ENCODE measurements at regions not wholly inside any gene's neighbourhood (a gene's known extent, or its start where the extent isn't known, plus 50 kb on each side); places are given as distances from the start of the nearest gene placed in this dataset.
"Not testable (repeated sequence)": the region's sequence is repeated elsewhere in the genome, so short reads cannot be mapped to it uniquely, and the experiment has no call there.

DNA sequence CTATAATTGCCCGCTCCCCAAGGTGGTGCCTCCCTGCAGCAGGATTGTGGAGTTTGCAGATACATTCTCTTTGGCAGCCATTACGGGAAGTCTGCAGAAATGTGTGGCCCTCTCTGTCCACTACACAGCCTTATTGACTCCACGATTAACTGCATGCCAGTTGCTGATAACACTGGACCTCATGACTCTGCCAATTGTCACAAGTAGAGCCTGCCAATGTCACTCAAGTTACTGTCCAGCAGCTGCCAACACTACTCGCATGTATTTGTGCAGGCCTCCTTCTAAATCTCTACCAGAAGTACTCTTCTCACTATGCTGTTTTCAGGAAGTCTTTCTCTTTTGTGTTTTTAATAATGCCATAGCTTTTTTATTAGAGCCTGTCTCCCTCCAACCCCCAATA is 128.8 kb downstream of the PPP1R3A start:
- DNase-seq = no peak
- in situ Hi-C loops (cut with HindIII; ENCODE audit: low pct_ligation_motif_present, low pct_unique_long_range_greater_than_20kb, low sequenced_read_pairs) = no loop called here

DNA sequence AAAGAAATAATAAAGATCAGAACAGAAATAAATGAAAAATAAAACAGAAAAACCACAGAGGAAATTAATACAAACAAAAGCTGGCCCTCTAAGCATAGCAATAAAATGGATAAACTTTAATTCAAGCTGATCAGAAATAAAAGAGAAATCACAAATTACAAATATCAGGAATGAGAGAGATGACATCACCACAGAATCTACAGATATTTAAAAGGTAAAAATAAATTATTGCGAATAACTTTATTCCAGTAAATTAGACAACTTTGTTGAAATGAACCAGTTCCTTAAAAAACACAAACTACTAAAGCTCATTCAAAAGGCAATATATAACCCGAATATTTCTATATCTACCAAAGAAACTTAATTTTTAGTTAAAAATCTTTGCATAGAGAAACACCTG is 131.7 kb downstream of the PPP1R3A start:
- DNase-seq = no peak
- in situ Hi-C loops (cut with HindIII; ENCODE audit: low pct_ligation_motif_present, low pct_unique_long_range_greater_than_20kb, low sequenced_read_pairs) = no loop called here

- in situ Hi-C loops (cut with HindIII; ENCODE audit: low pct_ligation_motif_present, low pct_unique_long_range_greater_than_20kb, low sequenced_read_pairs) = no loop called here
- DNase-seq = no peak
Measured at GRCh38 chr7:113784956-113785355, 133.9 kb downstream of the PPP1R3A start.

- DNase-seq = no peak
- in situ Hi-C loops (cut with HindIII; ENCODE audit: low pct_ligation_motif_present, low pct_unique_long_range_greater_than_20kb, low sequenced_read_pairs) = no loop called here
Measured at GRCh38 chr7:113784316-113784715, 134.5 kb downstream of the PPP1R3A start.

GRCh38 chr7:113783403-113783802 is 135.4 kb downstream of the PPP1R3A start:
- in situ Hi-C loops (cut with HindIII; ENCODE audit: low pct_ligation_motif_present, low pct_unique_long_range_greater_than_20kb, low sequenced_read_pairs) = no loop called here
- no peak for DNase-seq

GRCh38 chr7:113775804-113776203 is 143.0 kb downstream of the PPP1R3A start:
- in situ Hi-C loops (cut with HindIII; ENCODE audit: low pct_ligation_motif_present, low pct_unique_long_range_greater_than_20kb, low sequenced_read_pairs) = no loop called here
- DNase-seq = no peak

DNA sequence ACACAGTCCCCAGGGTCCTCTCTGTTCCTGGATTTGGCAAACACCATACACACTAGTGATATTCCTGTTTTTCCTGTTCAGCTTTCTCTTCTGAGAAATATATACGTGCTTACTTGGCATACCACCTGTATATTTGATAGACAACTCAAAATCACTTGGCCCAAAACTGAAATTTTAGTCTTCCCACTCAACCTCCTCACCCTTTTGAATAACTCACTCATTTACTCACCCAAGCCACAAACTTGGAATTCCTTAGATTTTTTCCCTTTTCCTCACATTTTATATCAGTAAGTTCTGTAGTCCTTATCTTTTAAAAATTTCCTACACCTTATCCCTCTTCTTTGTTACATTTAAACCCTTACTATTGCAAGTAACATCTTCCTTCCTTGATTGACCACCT is 143.4 kb downstream of the PPP1R3A start:
- DNase-seq = peak; percentile 12
- in situ Hi-C loops (cut with HindIII; ENCODE audit: low pct_ligation_motif_present, low pct_unique_long_range_greater_than_20kb, low sequenced_read_pairs) = no loop called here

DNA sequence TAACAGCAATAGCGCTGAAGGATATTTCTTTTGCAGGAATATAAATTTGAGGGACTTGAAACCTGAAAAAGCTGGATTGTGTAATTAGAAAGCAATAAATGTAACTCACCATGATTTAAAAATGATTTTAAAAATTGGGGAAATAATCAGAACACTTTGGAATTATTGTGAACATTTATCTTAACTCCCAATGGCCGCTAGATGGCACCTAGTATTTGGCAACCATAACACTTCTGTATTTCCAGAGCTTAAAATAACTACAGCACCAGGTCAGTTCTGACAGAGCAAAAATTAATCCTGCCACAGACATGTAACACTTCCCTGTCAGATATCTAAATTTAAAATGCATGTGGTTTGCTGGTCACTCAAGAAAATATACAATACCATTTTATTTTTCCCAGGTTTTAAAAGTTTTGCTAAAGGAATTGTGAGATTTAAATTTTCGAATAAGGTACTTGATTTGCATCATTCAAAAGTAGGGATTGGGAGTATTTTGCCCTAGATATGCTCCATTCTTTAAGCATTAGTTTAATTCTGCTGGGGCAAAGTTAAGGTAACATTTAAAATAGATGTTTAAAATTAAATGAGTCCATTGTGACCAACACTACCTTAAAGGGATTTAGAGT is 144.5 kb downstream of the PPP1R3A start:
- in situ Hi-C loops (cut with HindIII; ENCODE audit: low pct_ligation_motif_present, low pct_unique_long_range_greater_than_20kb, low sequenced_read_pairs) = no loop called here
- peak; percentile 68 for DNase-seq

GRCh38 chr7:113770146-113770738 is 148.6 kb downstream of the PPP1R3A start:
- in situ Hi-C loops (cut with HindIII; ENCODE audit: low pct_ligation_motif_present, low pct_unique_long_range_greater_than_20kb, low sequenced_read_pairs) = no loop called here
- DNase-seq = no peak

- DNase-seq = no peak
Measured at GRCh38 chr7:113768387-113768786, 150.4 kb downstream of the PPP1R3A start.

DNA sequence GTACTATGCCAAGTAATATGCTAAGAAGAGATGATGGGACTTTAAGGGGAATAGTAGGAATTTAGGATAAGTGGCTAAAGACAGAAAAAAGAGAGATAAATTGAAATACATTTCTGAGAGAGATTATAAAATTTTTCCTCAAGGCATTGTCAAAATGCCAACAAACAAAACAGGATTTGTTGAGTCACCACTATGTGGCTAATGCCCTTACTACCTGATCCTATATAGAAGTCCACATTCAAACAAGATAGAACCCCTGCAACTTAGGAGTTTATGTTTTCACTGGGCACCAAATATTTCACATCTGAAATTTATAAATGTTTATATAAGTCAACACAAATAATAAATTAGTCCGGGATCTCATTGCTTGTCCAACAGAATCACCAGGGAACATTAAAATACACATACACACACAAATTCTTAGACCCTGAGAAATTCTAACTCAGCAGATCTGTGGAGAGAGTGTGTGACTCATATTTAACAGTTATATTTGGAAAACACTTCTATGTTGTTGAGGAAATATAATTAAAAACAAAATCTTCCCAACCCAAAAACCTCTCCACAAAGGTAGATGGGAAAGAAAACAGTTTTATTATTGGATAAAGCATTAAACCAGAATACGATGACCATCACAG is 154.3 kb downstream of the PPP1R3A start:
- in situ Hi-C loops (cut with HindIII; ENCODE audit: low pct_ligation_motif_present, low pct_unique_long_range_greater_than_20kb, low sequenced_read_pairs) = no loop called here
- DNase-seq = no peak

More at GRCh38 chr7:113768387-113768786, 150.4 kb downstream of the PPP1R3A start:
- in situ Hi-C loops (cut with HindIII; ENCODE audit: low pct_ligation_motif_present, low pct_unique_long_range_greater_than_20kb, low sequenced_read_pairs) = no loop called here

GRCh38 chr7:113763226-113763625 is 155.6 kb downstream of the PPP1R3A start:
- in situ Hi-C loops (cut with HindIII; ENCODE audit: low pct_ligation_motif_present, low pct_unique_long_range_greater_than_20kb, low sequenced_read_pairs) = no loop called here
- no peak for DNase-seq

DNA sequence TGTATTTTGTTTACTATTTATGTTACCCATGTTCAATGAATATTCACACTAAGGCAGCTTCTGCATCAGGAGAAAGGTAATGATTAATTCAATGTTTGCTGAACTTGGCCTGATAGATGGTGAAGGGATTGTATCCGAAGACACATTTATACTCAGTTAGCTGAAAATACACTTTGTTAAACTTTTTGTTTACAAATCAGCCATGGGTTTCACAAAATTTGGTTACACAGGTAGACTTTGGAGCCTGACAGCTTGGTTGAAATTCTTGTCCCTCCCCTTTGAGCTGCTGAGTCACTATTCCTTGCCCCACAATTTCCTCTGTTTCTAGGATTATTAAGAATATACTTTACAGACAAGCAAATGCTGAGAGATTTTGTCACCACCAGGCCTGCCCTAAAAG is 162.6 kb downstream of the PPP1R3A start:
- no peak for DNase-seq
- in situ Hi-C loops (cut with HindIII; ENCODE audit: low pct_ligation_motif_present, low pct_unique_long_range_greater_than_20kb, low sequenced_read_pairs) = no loop called here

- DNase-seq = no peak
- in situ Hi-C loops (cut with HindIII; ENCODE audit: low pct_ligation_motif_present, low pct_unique_long_range_greater_than_20kb, low sequenced_read_pairs) = no loop called here
Measured at GRCh38 chr7:113752689-113753088, 166.1 kb downstream of the PPP1R3A start.

- in situ Hi-C loops (cut with HindIII; ENCODE audit: low pct_ligation_motif_present, low pct_unique_long_range_greater_than_20kb, low sequenced_read_pairs) = no loop called here
- DNase-seq = no peak
Measured at GRCh38 chr7:113752289-113752688, 166.5 kb downstream of the PPP1R3A start.

DNA sequence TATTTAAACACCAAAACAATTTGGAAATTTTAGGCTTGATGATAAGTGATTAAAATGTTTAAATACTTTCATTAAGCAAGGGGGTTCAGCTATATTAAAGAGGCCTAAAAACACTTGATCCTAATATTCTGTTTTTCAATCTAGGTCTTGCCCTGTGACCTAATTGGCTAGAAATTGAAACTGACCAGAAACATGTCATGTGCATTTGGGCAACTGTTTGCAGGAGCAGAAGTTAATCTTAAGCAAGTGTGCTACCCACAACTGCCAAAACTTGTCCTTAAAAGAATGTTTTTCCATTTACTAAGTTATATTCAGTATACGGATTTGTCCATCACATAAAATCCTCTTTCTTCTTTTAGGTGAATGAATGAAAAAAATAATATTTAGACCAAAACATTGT is 167.3 kb downstream of the PPP1R3A start:
- in situ Hi-C loops (cut with HindIII; ENCODE audit: low pct_ligation_motif_present, low pct_unique_long_range_greater_than_20kb, low sequenced_read_pairs) = no loop called here
- DNase-seq = no peak

DNA sequence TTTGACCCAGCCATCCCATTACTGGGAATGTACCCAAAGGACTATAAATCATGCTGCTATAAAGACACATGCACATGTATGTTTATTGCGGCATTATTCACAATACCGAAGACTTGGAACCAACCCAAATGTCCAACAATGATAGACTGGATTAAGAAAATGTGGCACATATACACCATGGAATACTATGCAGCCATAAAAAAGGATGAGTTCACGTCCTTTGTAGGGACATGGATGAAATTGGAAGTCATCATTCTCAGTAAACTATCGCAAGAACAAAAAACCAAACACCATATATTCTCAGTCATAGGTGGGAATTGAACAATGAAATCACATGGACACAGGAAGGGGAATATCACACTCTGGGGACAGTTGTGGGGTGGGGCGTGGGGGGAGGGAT is 170.4 kb downstream of the PPP1R3A start:
- in situ Hi-C loops (cut with HindIII; ENCODE audit: low pct_ligation_motif_present, low pct_unique_long_range_greater_than_20kb, low sequenced_read_pairs); DNase-seq: not testable (repeated sequence)

DNA sequence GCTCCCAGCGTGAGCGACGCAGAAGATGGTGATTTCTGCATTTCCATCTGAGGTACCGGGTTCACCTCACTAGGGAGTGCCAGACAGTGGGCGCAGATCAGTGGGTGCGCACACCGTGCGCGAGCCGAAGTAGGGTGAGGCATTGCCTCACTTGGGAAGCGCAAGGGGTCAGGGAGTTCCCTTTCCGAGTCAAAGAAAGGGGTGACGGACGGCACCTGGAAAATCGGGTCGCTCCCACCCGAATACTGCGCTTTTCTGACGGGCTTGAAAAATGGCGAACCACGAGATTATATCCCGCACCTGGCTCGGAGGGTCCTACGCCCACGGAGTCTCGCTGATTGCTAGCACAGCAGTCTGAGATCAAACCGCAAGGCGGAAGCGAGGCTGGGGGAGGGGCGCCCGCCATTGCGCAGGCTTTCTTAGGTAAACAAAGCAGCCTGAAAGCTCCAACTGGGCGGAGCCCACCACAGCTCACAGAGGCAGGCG is 175.8 kb downstream of the PPP1R3A start:
- DNase-seq; in situ Hi-C loops (cut with HindIII; ENCODE audit: low pct_ligation_motif_present, low pct_unique_long_range_greater_than_20kb, low sequenced_read_pairs): not testable (repeated sequence)

DNA sequence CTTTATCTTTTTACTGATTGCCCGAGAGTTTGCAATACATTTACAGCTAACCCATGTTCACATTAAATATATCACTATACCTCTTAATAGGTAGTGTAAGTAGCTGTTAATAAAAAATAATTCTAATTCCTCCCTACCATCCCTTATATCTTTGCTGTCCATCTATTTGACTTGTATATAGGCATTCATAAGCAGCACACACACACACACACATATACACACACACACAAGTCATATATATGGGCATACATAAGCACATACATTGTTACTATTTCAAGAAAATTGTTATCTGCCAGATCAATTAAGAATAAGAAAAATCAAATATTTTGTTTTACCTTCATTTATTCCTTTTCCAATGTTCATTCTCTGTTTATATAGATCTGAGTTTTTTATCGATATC is 176.4 kb downstream of the PPP1R3A start:
- DNase-seq = no peak
- in situ Hi-C loops (cut with HindIII; ENCODE audit: low pct_ligation_motif_present, low pct_unique_long_range_greater_than_20kb, low sequenced_read_pairs) = no loop called here

DNA sequence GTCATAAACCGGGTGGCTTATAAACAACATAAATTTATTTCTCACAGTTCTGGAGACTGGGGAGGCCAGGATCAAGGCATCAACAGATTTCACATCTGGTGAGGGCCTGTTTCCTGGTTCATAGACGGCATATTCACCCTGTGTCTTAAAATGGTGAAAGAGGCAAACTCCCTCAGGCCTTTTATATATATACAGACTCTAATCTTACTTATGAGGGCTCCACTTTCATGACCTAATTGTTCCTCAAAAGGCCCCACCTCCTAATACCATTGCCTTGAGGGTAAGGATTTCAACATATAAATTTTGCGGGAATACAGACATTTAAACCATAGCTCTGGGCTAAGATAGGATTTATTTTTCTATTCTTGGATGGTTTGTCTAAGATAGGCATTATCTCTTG is 187.2 kb downstream of the PPP1R3A start:
- no peak for DNase-seq
- in situ Hi-C loops (cut with HindIII; ENCODE audit: low pct_ligation_motif_present, low pct_unique_long_range_greater_than_20kb, low sequenced_read_pairs) = no loop called here
